HG03520 (cell line): ENCODE measurements at regions not wholly inside any gene's neighbourhood (a gene's known extent, or its start where the extent isn't known, plus 50 kb on each side); places are given as distances from the start of the nearest gene placed in this dataset.
A peak's percentile ranks its signal among the peaks of the same experiment; 100 is the strongest.
"Not testable (repeated sequence)": the region's sequence is repeated elsewhere in the genome, so short reads cannot be mapped to it uniquely, and the experiment has no call there.

ENCODE experiments used
- ATAC-seq: cut with Tn5 transposase; IDR thresholded peaks from one replicate; pipeline ENCODE4 v1.9.1; 2021; ENCODE audit warnings: mild to moderate bottlenecking, moderate library complexity; ENCODE audit not compliant: unreplicated experiment

- no peak for ATAC-seq
Observed at GRCh38 chr7:82625377-82625776, 181.8 kb upstream of the CACNA2D1 start.

- ATAC-seq = no peak
Observed at GRCh38 chr7:82624965-82625364, 181.4 kb upstream of the CACNA2D1 start.

- no peak for ATAC-seq
Observed at GRCh38 chr7:82624337-82624736, 180.8 kb upstream of the CACNA2D1 start.

GRCh38 chr7:82623812-82624211 is 180.2 kb upstream of the CACNA2D1 start:
- ATAC-seq = no peak

DNA sequence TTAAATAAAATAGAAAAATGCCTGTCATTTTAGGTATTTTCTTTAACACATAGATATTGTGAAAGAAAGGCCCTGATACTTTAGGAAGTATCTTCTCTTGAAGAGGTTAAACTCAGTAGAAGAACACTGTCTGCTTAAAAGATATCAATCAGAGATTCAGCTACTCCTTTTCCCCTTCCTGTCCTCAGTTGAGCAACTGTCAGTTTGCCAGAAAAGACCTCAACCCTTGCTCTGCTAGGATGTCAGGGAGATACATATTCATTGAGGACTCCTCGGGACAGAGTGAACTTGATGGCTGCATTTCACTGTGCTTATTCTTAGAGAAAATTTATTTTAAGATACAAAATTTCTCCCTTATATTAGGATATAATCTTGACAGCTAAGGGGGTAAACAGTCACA is 173.6 kb upstream of the CACNA2D1 start:
- ATAC-seq = no peak

GRCh38 chr7:82616059-82616728 is 172.6 kb upstream of the CACNA2D1 start:
- no peak for ATAC-seq

DNA sequence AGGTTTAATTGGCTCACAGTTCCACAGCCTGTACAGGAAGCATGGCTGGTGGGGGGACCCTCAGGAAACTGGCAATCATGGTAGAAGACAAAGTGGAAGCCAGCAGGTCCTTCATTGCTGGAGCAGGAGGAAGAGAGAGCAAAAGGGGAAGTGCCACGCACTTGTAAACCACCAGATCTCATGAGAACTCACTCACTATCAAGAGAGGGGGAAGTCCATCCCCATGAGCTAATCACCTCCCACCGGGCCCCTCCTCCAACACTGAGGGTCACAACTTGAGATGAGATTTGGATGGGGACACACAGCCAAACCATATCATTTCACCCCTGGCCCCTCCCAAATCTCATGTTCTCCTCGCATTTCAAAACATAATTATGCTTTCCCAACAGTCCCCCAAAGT is 171.9 kb upstream of the CACNA2D1 start:
- peak; percentile 65 for ATAC-seq

DNA sequence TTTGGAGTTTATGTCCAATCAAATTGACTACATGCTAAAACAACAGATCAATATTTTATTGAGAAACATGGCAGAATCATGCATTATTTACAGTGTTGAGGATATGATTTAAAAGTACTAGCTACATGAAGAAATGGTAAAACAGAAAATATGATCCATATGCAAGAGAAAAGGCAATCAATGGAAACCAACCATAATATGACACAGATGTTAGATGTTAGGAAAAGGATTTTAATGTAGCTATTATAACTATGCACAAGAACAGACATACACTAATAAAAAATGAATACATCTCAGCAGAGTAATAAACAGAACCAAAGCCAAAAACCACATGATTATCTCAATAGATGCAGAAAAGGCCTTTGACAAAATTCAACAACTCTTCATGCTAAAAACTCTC is 166.2 kb upstream of the CACNA2D1 start:
- no peak for ATAC-seq

DNA sequence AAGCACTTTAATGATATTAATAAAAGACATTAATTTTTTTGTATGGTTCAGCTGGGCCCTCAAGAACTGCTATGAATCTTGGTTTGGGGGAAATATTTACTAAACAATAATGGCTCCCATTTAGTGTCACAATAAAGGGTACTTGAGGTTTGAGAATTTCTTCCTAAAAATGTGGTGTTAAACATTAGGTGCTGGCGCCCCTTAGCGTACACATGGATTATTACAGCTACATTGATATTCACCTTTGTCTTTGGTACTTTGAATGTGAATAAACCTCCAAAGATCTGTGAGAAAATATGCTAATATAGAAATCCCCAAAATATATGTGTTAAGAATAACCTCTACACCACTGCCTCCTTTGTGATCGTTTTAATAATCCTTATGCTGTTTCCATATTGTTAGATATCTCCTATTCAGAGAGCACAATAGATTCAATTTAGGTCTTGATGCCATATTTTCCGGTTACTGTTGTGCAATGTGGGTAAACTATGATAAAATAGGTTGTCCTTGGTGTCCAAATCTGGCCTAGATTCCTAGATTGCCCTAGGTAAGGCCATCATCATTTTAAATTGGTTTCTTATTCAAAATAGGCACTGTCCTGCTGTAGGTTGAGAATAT is 161.8 kb upstream of the CACNA2D1 start:
- no peak for ATAC-seq

DNA sequence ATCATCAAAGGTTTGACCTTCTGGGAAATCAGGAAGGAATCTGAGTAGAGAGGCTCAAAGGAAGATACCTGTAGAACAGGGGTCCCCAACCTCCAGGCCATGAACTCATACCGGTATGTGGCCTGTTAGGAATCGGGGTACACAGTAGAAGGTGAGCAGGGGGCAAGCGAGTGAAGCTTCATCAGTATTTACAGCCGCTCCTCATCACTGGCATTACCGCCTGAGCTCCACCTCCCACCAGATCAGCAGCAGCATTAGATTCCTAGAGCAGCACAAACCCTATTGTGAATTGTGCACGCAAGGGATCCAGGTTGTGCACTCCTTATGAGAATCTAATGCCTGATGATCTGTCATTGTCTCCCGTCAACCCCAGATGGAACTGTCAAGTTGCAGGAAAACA is 158.5 kb upstream of the CACNA2D1 start:
- no peak for ATAC-seq

- no peak for ATAC-seq
Observed at GRCh38 chr7:82600531-82600930, 157.0 kb upstream of the CACNA2D1 start.

- no peak for ATAC-seq
Observed at GRCh38 chr7:82599895-82600294, 156.3 kb upstream of the CACNA2D1 start.

- ATAC-seq = no peak
Observed at GRCh38 chr7:82598958-82599357, 155.4 kb upstream of the CACNA2D1 start.

- not testable (repeated sequence) for ATAC-seq
Observed at GRCh38 chr7:82595795-82596194, 152.2 kb upstream of the CACNA2D1 start.

DNA sequence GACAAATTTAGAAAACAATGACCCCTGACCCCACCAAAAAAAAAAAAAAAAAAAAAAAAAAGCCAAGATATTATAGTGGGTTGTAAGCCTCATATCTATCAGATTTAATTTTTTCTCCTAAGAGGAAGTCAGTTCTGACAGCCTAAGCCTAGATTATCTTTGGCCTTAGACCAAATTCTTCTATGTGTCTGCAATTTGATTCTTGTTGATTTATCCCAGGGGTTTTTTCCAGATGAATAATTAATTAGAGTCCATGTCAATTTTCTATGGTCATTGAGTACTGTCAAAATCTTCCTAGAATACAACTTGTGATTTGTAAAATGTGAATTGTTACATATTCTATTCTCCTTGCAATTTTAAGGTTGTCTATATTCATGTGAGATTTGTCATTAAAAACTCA is 151.6 kb upstream of the CACNA2D1 start:
- no peak for ATAC-seq

DNA sequence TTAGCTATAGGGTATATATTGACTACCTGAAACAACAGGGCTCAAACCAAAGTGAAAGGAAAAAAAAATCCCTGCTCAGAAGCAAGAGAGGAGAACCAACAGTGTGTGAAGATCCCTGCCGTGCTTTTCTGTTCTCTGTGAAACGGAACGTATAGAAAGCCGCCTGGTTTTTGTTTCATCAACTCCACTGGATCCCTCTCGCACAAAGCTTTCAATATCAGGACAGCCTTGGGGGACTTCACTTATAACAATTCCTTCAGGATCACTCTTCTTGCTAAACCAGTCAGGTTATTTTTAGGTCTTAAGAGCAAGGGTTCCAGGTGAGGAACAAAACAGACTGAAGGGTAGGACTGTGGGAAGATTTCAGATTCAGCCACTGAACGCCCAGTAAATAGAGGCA is 151.1 kb upstream of the CACNA2D1 start:
- ATAC-seq = no peak

DNA sequence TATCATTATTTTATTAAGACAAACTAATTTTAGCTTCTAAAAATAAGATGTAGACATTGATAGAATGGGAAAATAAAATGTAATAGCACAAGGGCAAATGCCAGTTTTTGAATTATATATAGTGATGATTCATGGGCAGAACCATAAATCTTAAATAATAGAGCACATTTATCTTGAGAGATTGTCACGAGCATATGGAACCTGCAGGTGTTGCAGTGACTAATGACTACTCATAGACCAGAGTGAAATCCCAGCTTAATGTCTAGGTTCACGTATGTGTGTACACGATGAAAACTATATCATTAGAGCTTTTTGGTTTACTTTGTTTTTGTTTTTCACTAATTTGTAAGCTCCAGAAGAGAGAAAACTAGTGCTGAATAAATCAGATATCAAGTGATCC is 150.2 kb upstream of the CACNA2D1 start:
- no peak for ATAC-seq

DNA sequence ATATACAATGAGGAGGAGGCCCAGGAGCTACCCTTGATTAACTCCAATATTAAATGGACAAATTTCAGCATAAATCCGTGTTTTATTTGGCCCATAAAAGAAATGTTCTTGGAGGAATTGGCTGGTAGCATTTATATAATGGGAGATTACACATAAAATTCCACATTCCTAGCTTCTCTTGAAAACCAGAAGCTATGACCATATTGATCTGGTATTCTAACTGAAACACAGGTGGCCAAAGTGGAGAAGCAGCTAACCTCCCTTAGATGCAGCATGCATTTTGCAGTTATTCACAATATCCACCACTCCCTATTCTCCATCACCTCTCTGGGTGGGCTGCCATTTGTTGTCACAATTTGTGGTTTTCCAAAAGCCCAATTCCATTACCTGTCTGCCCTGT is 148.8 kb upstream of the CACNA2D1 start:
- no peak for ATAC-seq

DNA sequence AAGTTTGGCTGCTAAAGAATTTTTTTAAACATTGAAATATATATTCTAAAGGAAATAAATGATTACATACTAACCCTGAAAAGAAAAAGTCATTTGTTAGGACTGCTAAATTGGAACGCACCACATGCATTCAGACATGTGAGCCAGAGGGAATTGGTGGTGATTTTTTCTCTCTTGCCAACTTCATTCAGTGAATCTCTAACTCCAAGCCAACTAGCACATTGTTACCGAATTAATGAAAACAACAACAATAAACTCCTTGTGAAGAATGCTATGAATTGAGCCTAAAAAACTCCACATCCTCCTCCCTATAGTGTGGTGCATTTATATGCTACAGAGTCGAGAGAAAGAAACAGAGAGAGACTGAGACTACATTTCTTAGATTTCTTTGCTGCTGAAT is 135.5 kb upstream of the CACNA2D1 start:
- ATAC-seq = no peak

- ATAC-seq = no peak
Observed at GRCh38 chr7:82578430-82578829, 134.9 kb upstream of the CACNA2D1 start.

GRCh38 chr7:82572195-82572880 is 128.8 kb upstream of the CACNA2D1 start:
- peak; percentile 86 for ATAC-seq

DNA sequence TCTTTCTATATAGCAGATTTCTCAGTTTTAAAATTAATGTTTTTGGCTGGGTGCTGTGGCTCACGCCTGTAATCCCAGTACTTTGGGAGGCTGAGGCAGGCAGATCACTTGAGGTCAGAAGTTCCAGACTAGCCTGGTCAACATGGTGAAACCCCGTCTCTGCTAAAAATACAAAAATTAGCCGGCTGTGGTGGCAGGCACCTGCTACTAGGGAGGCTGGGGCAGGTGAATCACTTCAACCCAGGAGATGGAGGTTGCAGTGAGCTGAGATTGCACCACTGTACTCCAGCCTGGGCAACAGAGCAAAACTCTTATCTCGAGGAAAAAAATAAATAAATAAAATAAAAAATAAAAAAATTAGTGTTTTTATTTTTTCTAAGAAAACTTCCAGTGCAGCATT is 127.5 kb upstream of the CACNA2D1 start:
- not testable (repeated sequence) for ATAC-seq
